ENCODE measurements at regions not wholly inside any gene's neighbourhood (a gene's known extent, or its start where the extent isn't known, plus 50 kb on each side); places are given as distances from the start of the nearest gene placed in this dataset.

GRCh38 chr6:84353459-84354423 is 126.3 kb upstream of the CEP162 start:
- DNase-seq (ENCODE audit: low read depth): no peak
- TF ChIP-seq CTCF (IDR thresholded peaks at IDR 0.05; ENCODE audit: low read depth, low read length, missing control alignments): no peak
- H3K4me3 ChIP-seq (ENCODE audit: low read depth, low read length): no peak overlapping the region

GRCh38 chr6:84350397-84350796 is 123.0 kb upstream of the CEP162 start:
- TF ChIP-seq CTCF (IDR thresholded peaks at IDR 0.05; ENCODE audit: low read depth, low read length, missing control alignments): no peak

DNA sequence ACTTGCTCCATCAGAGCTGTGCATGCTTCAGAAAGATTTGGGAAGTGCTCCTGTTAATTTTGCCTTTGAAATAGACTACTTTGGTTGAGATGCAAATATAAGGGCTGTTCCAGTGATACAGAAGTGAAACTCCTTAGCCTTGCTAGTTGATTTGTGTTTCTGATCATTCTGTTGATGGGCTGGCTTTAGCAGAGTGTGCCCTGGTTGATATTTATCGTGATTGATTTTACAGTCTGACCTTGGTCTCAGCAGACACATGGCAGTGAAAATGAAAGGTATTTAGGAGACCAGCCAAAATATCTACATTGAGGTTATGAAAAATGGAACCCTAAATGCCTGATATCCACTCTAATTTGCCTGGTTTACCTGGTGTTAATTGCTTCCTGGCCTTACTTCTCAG is 122.1 kb upstream of the CEP162 start:
- no peak for TF ChIP-seq CTCF (IDR thresholded peaks at IDR 0.05; ENCODE audit: low read depth, low read length, missing control alignments)
- DNase-seq (ENCODE audit: low read depth): no peak
- no peak overlapping the region for H3K4me3 ChIP-seq (ENCODE audit: low read depth, low read length)

More at GRCh38 chr6:84350397-84350796, 123.0 kb upstream of the CEP162 start:
- DNase-seq (ENCODE audit: low read depth): no peak
- H3K4me3 ChIP-seq (ENCODE audit: low read depth, low read length): no peak overlapping the region

DNA sequence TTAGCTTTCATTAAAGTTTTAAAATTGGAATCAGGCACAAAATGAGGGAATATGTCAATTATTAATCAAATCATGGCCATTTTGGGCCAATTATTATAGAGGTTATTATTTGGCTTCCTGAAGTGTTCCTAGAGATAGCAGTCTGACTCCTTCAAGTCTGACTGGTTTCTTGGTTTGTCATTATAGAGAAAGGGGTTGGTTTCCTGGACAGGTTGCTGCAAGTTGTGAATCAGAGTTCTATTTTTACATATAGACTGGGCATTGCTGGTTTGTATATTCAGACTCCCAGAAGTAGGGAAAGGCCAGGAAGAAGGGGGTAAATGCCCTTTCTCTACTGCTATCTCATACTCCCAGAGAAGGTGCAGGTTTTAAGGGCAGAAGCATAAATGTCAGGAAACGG is 121.4 kb upstream of the CEP162 start:
- no peak for DNase-seq (ENCODE audit: low read depth)
- no peak overlapping the region for H3K4me3 ChIP-seq (ENCODE audit: low read depth, low read length)
- TF ChIP-seq CTCF (IDR thresholded peaks at IDR 0.05; ENCODE audit: low read depth, low read length, missing control alignments): no peak

DNA sequence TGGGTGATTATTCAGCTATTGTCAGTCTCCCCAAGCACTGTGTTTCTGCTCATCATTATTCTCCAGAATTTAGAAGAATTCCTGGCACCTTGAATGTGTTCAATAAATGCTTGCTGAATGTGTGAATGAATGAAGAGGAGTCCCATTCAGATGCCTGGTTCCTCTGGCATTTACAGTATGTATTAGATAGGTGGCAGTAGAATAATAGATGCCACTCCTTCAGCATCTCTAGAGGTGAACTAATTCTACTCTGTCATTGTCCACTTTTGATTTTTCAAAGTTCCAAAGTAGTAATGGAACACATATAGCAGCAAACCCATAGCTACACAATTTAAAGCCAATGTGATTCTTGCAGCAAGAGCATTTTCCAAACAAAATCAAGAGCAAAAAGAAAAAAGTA is 118.9 kb upstream of the CEP162 start:
- H3K4me3 ChIP-seq (ENCODE audit: low read depth, low read length): no peak overlapping the region
- no peak for TF ChIP-seq CTCF (IDR thresholded peaks at IDR 0.05; ENCODE audit: low read depth, low read length, missing control alignments)
- DNase-seq (ENCODE audit: low read depth): no peak

GRCh38 chr6:84344005-84344404 is 116.6 kb upstream of the CEP162 start:
- no peak overlapping the region for H3K4me3 ChIP-seq (ENCODE audit: low read depth, low read length)
- DNase-seq (ENCODE audit: low read depth): no peak
- no peak for TF ChIP-seq CTCF (IDR thresholded peaks at IDR 0.05; ENCODE audit: low read depth, low read length, missing control alignments)

- no peak for DNase-seq (ENCODE audit: low read depth)
- no peak overlapping the region for H3K4me3 ChIP-seq (ENCODE audit: low read depth, low read length)
- no peak for TF ChIP-seq CTCF (IDR thresholded peaks at IDR 0.05; ENCODE audit: low read depth, low read length, missing control alignments)
Observed at GRCh38 chr6:84340422-84340821, 113.0 kb upstream of the CEP162 start.

All from GM12864 (cell line).